Endothelial cell of umbilical vein (primary cell): ENCODE measurements at regions not wholly inside any gene's neighbourhood (a gene's known extent, or its start where the extent isn't known, plus 50 kb on each side); places are given as distances from the start of the nearest gene placed in this dataset.

Experiments
- CTCF ChIP-seq, 2 donors: IDR thresholded peaks; 1 replicate in 1 of 2; 2 replicates in 1 of 2; pipeline ENCODE4 v1.5.1; 2011; ENCODE audit warnings: low read length in 2 of 2, mild to moderate bottlenecking in 2 of 2, moderate library complexity in 2 of 2, control low read depth in 1 of 2, inconsistent platforms in 1 of 2, low read depth in 1 of 2; ENCODE audit not compliant: insufficient read depth in 1 of 2; ENCODE audit errors: extremely low read depth in 1 of 2
- POLR2AphosphoS5 ChIP-seq: IDR thresholded peaks from 2 replicates; pipeline ENCODE4 v1.6.1; 2012; ENCODE audit warnings: low read depth, mild to moderate bottlenecking, control low read depth, low read length, moderate library complexity; ENCODE audit not compliant: insufficient read depth

GRCh38 chr3:28986922-28987321 is 293.9 kb upstream of the RBMS3 start:
- TF ChIP-seq CTCF (IDR thresholded peaks at IDR 0.05; ENCODE audit: extremely low read depth in 1 of 2, insufficient read depth in 1 of 2, low read depth in 1 of 2, low read length in 2 of 2): no peak
- TF ChIP-seq POLR2AphosphoS5: no peak
